GM12875 (cell line): ENCODE measurements at regions not wholly inside any gene's neighbourhood (a gene's known extent, or its start where the extent isn't known, plus 50 kb on each side); places are given as distances from the start of the nearest gene placed in this dataset.

Experiments used
- H3K4me3 ChIP-seq: one replicate; pipeline ENCODE4 v1.5.1; 2011; ENCODE audit warnings: low read depth, low read length, control low read depth
- CTCF ChIP-seq: IDR thresholded peaks from 2 replicates; pipeline ENCODE4 v1.5.1; 2011; ENCODE audit warnings: low read depth, mild to moderate bottlenecking, control low read depth, inconsistent platforms, low read length, moderate library complexity, borderline replicate concordance; ENCODE audit not compliant: insufficient read depth

DNA sequence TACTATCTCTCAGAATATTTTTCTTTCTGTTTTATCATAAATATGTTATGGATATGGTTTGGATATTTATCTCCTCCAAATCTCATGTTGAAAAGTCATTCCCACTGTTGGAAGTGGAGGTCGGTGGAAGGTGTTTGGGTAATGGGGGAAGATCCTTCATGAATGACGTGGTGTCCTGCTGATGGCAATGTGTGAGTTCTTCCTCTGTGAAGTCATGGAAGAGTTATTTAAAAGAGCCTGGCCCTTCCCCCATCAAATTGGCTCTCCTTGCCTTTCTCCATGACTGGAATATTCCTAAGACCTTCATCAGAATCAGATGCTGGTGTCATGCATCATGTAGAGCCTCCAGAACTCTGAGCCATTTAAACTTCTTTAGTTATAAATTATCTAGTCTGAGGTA is 1291.6 kb downstream of the FSCB start:
- no peak overlapping the region for H3K4me3 ChIP-seq
- TF ChIP-seq CTCF, result no peak

- TF ChIP-seq CTCF, result no peak
- no peak overlapping the region for H3K4me3 ChIP-seq
Measured at GRCh38 chr14:43207189-43207588, 1299.9 kb downstream of the FSCB start.

DNA sequence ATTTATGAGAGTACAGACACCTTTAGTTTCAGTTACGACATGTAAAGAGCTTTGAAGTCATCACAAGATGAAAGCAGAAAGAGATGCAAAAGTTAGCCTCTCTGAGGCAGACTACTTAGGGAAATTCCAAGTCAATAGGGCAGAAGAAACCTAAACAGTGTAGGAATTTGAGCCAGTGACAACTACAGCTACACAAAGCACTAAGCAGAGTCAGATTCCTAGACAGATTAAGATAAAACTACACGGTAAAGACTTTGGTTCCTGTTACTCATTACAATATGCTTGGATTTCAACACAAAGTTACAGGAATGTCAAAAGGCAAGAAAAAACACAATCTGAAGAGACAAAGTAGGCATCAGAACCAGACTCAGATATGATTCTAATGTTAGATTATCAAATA is 1302.3 kb downstream of the FSCB start:
- no peak for TF ChIP-seq CTCF
- H3K4me3 ChIP-seq, result no peak overlapping the region

DNA sequence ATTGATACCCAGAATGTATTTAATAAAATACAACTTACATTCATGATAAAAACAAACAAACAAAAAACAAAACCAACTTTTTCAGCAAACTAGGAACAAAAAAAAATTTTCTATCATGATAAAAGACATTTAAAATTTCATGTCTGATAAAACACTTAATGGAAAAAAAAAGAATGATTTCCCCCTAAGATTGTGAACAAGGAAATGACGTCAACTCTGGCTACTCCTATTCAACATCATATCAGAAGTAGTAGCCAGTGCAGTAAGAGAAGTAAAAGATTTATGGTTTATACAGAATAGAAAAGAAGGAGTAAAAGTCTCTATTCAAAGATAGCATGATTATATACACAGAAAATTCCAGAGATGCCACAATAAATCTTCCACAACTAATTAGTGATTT is 1306.6 kb downstream of the FSCB start:
- TF ChIP-seq CTCF, result no peak

DNA sequence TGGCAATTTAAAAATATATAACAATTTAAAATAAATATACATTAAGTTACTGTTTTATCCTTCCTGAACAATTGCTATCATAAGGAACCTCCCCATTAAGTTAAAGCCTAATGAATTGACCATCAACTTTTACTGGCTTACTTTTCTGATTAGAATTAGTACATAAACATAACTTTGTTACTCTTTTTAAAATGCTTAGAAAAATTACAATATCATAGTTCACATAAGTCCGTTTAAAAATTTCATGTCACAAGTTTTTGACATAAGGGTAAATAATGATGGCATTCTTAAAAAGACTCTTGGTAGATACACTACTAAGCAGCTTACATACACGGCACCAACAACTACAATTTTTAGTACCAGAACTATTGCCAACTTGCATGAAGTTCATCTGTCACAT is 1308.6 kb downstream of the FSCB start:
- TF ChIP-seq CTCF, result no peak
- no peak overlapping the region for H3K4me3 ChIP-seq

More for the DNA sequence above, 1306.6 kb downstream of the FSCB start:
- H3K4me3 ChIP-seq, result no peak overlapping the region

DNA sequence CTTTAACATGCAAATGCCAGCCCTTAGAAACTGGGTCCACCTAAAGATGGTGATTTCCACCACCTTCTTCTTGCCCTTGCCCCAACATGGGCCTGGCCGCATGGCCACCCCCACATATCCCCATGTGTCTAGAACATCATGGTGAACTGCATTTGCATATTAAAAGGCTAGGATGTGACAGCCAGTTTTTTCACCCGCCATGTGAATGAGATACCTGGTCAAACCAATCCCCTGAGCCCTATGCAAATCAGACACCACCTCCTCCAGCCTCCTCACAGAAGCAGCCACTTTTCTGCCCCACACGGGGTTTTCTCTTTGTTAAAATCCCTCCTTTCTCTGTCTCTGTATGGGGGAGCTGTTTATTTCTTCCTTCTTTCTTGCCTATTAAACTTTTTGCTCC is 1322.5 kb downstream of the FSCB start:
- H3K4me3 ChIP-seq, result no peak overlapping the region
- no peak for TF ChIP-seq CTCF

- H3K4me3 ChIP-seq, result no peak overlapping the region
- no peak for TF ChIP-seq CTCF
Measured at GRCh38 chr14:43183916-43184315, 1323.2 kb downstream of the FSCB start.
